Spleen (tissue), 11 donors: ENCODE measurements at regions not wholly inside any gene's neighbourhood (a gene's known extent, or its start where the extent isn't known, plus 50 kb on each side); places are given as distances from the start of the nearest gene placed in this dataset.

Source experiments
- DNase-seq: peaks from one replicate; pipeline ENCODE4 v3.0.0-alpha.2; 2020
- H3K27ac ChIP-seq, 8 donors: fragments of 200-600 bp; sonication (generic) in 7 of 8; 1 replicate in 4 of 8; 2 replicates in 4 of 8; pipeline versions ENCODE4 v1.5.0 to v1.8.0; 2016 to 2021; ENCODE audit warnings: inconsistent platforms in 4 of 8, mild to moderate bottlenecking in 4 of 8, moderate library complexity in 1 of 8
- H3K27me3 ChIP-seq, 7 donors: fragments of 200-600 bp; sonication (generic) in 6 of 7; replicated peaks in 1 of 7; 1 replicate in 4 of 7; 2 replicates in 3 of 7; pipeline versions ENCODE4 v1.5.0 to v1.8.0; 2016 to 2021; ENCODE audit warnings: inconsistent platforms in 3 of 7, mild to moderate bottlenecking in 1 of 7
- H3K36me3 ChIP-seq, 6 donors: fragments of 200-600 bp; sonication (generic) in 5 of 6; 1 replicate in 4 of 6; 2 replicates in 2 of 6; pipeline versions ENCODE4 v1.5.0 to v1.8.0; 2016 to 2021; ENCODE audit warnings: inconsistent platforms in 2 of 6
- H3K4me1 ChIP-seq, 6 donors: fragments of 200-600 bp; sonication (generic) in 5 of 6; 1 replicate in 3 of 6; 2 replicates in 3 of 6; pipeline versions ENCODE4 v1.5.0 to v1.8.0; 2016 to 2021; ENCODE audit warnings: inconsistent platforms in 3 of 6
- H3K4me3 ChIP-seq, 8 donors: fragments of 200-600 bp; sonication (generic) in 7 of 8; 1 replicate in 4 of 8; 2 replicates in 4 of 8; pipeline versions ENCODE4 v1.5.0 to v1.8.0; 2016 to 2021; ENCODE audit warnings: inconsistent platforms in 4 of 8, mild to moderate bottlenecking in 4 of 8, moderate library complexity in 2 of 8
- H3K9me3 ChIP-seq, 8 donors: fragments of 200-600 bp; sonication (generic) in 7 of 8; 1 replicate in 4 of 8; 2 replicates in 4 of 8; pipeline versions ENCODE4 v1.5.0 to v1.8.0; 2016 to 2021; ENCODE audit warnings: inconsistent platforms in 4 of 8
- POLR2A ChIP-seq, 3 donors: fragments of 450-650 bp; IDR thresholded peaks; one replicate each; pipeline ENCODE4 v1.5.1; 2017; ENCODE audit warnings: antibody characterized with exemption in 3 of 3, mild to moderate bottlenecking in 1 of 3
- POLR2AphosphoS5 ChIP-seq, 3 donors: sonication (generic); formaldehyde crosslinking; IDR thresholded peaks; one replicate each; pipeline ENCODE4 v1.5.1; 2017; ENCODE audit warnings: antibody characterized with exemption in 3 of 3
- WGBS, 5 donors: extraction: QIAGEN DNeasy Blood & Tissue Kit in 3 of 5; methylation state at CpG; one replicate each; pipeline versions ENCODE4 v1.1.5 to v1.1.7; 2013 to 2018; 5-methylcytosine and 5-hydroxymethylcytosine counted together
- intact Hi-C: fragments of 100-400 bp; cut with DNase I; formaldehyde crosslinking; loops from one replicate; pipeline ENCODE4 v1.15.0; 2023; ENCODE audit warnings: low total_unique reads
- TF ChIP-seq, protein P1 (sequence below), 11 experiments: fragments of 200-600 bp in 7 of 11; fragments of 450-650 bp in 4 of 11; sonication (generic) in 4 of 11; IDR thresholded peaks in 8 of 11; conservative IDR thresholded peaks in 3 of 11; 1 replicate in 7 of 11; 2 replicates in 4 of 11; pipeline versions ENCODE4 v1.4.0 to v1.8.0; 2016 to 2021; ENCODE audit warnings: antibody characterized with exemption in 11 of 11, inconsistent platforms in 4 of 11, mild to moderate bottlenecking in 1 of 11
- donor health status: healthy with polysubstance abuse.
- donor health status: DM: no; HTN: no; CAD: no; lungs with moderate emphysema.
- donor health status: DM: no; HTN: no; CAD: no.
- donor health status: Bipolar disorder and iron deficiency.
- donor health status: healthy.
- donor health status: DM: no; HTN: no; CAD: no.
- donor health status: DM: yes; HTN: yes; CAD: no.

- intact Hi-C loops: no loop called here
- Histone ChIP-seq H3K27ac (no peak overlapping the region), H3K4me3 (no peak overlapping the region), H3K4me1 (no peaks in the 10 kb centered on the region), H3K9me3 (peaks cover 0 to 4% (median 0%) of the 10 kb centered on the region in 8 donors), H3K27me3 (no peaks in the 10 kb centered on the region), H3K36me3 (no peaks in the 10 kb centered on the region)
- TF ChIP-seq POLR2A (IDR thresholded peaks at IDR 0.05) (no peak), POLR2AphosphoS5 (IDR thresholded peaks at IDR 0.05) (no peak)
- TF ChIP-seq, protein P1, sequence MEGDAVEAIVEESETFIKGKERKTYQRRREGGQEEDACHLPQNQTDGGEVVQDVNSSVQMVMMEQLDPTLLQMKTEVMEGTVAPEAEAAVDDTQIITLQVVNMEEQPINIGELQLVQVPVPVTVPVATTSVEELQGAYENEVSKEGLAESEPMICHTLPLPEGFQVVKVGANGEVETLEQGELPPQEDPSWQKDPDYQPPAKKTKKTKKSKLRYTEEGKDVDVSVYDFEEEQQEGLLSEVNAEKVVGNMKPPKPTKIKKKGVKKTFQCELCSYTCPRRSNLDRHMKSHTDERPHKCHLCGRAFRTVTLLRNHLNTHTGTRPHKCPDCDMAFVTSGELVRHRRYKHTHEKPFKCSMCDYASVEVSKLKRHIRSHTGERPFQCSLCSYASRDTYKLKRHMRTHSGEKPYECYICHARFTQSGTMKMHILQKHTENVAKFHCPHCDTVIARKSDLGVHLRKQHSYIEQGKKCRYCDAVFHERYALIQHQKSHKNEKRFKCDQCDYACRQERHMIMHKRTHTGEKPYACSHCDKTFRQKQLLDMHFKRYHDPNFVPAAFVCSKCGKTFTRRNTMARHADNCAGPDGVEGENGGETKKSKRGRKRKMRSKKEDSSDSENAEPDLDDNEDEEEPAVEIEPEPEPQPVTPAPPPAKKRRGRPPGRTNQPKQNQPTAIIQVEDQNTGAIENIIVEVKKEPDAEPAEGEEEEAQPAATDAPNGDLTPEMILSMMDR (IDR thresholded peaks at IDR 0.05 in 8 of 11, conservative IDR thresholded peaks at IDR 0.05 in 3 of 11): no peak
- 78 to 93% (median 83%) methylated on average over 3 of the region's 3 CpGs for WGBS, 5 donors
- DNase-seq: no peak
These were observed 219.2 kb downstream of the MC4R start for GRCh38 chr18:60153376-60153775.

GRCh38 chr18:60149316-60149715, 223.3 kb downstream of the MC4R start:
- no peaks in the 10 kb centered on the region for H3K27me3 ChIP-seq
- TF ChIP-seq, protein P1 (IDR thresholded peaks at IDR 0.05 in 8 of 11, conservative IDR thresholded peaks at IDR 0.05 in 3 of 11): no peak
- no peak for TF ChIP-seq POLR2A (IDR thresholded peaks at IDR 0.05)
- TF ChIP-seq POLR2AphosphoS5 (IDR thresholded peaks at IDR 0.05): no peak
- H3K36me3 ChIP-seq: no peaks in the 10 kb centered on the region
- no peak overlapping the region for H3K4me3 ChIP-seq
- no peak overlapping the region for H3K27ac ChIP-seq
- H3K4me1 ChIP-seq: peaks cover 0 to 1% (median 0%) of the 10 kb centered on the region in 6 donors
- intact Hi-C loops: no loop called here
- H3K9me3 ChIP-seq: peaks cover 0 to 2% (median 0%) of the 10 kb centered on the region in 8 donors
- no peak for DNase-seq
- WGBS, 5 donors: 92 to 97% (median 95%) methylated on average over 5 of the region's 5 CpGs

GRCh38 chr18:60147323-60147722, 225.3 kb downstream of the MC4R start:
- H3K4me3 ChIP-seq: no peak overlapping the region
- H3K4me1 ChIP-seq: peaks cover 0 to 3% (median 0%) of the 10 kb centered on the region in 6 donors
- intact Hi-C loops: no loop called here
- H3K9me3 ChIP-seq: no peaks in the 10 kb centered on the region
- WGBS, 5 donors: 37 to 40% (median 39%) methylated on average over 5 of the region's 5 CpGs
- TF ChIP-seq, protein P1 (IDR thresholded peaks at IDR 0.05 in 8 of 11, conservative IDR thresholded peaks at IDR 0.05 in 3 of 11): no peak
- TF ChIP-seq POLR2A (IDR thresholded peaks at IDR 0.05) (no peak), POLR2AphosphoS5 (IDR thresholded peaks at IDR 0.05) (no peak)
- no peaks in the 10 kb centered on the region for H3K36me3 ChIP-seq
- no peak for DNase-seq
- H3K27me3 ChIP-seq: no peaks in the 10 kb centered on the region
- H3K27ac ChIP-seq: no peak overlapping the region

DNA sequence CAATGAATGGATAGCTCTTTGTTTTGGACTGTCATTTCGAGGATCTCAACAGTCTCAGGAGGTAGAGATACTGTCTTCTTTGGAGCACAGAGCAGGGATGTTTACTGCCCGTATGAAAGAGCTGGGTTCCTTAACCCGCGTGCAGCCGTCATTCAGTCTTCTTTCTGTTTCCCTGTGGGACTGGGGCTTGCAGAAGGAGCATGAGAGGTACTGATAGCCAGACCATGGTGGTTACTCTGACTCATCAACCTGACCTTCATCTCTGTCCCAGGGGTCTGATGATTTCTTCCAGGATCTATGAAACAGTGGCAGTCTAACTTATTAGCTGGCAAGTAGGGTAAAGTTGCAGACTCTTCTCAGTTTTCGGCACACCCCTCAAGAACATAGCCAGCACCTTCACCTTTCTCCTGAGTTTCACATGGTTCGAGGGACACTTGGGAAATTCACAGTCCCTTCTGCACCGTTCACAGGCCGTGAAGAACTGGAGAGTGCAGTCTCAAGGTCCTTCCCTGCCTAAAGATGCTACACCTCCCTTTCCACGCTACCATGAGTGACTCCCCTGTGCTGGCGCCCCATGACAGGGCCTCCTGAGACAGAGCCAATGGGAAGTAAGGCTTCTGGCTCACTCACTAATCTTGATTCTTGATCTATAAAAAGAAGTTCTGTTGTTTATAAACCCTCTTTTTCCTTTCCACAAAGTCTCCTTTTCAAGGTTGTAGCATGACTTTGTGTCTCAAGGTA, 226.2 kb downstream of the MC4R start:
- H3K4me3 ChIP-seq: no peak overlapping the region
- no peaks in the 10 kb centered on the region for H3K27me3 ChIP-seq
- intact Hi-C loops: no loop called here
- WGBS, 5 donors: 69 to 86% (median 76%) methylated on average over 11 of the region's 11 CpGs
- no peak for DNase-seq
- no peak for TF ChIP-seq POLR2A (IDR thresholded peaks at IDR 0.05)
- TF ChIP-seq, protein P1 (IDR thresholded peaks at IDR 0.05 in 8 of 11, conservative IDR thresholded peaks at IDR 0.05 in 3 of 11): no peak
- no peak for TF ChIP-seq POLR2AphosphoS5 (IDR thresholded peaks at IDR 0.05)
- no peaks in the 10 kb centered on the region for H3K36me3 ChIP-seq
- H3K4me1 ChIP-seq: peaks cover 0 to 3% (median 0%) of the 10 kb centered on the region in 6 donors
- H3K9me3 ChIP-seq: no peaks in the 10 kb centered on the region
- H3K27ac ChIP-seq: no peak overlapping the region
